HG03175 (cell line): ENCODE measurements at regions not wholly inside any gene's neighbourhood (a gene's known extent, or its start where the extent isn't known, plus 50 kb on each side); places are given as distances from the start of the nearest gene placed in this dataset.
"Not testable (repeated sequence)": the region's sequence is repeated elsewhere in the genome, so short reads cannot be mapped to it uniquely, and the experiment has no call there.

Experiments
- ATAC-seq: cut with Tn5 transposase; IDR thresholded peaks from one replicate; pipeline ENCODE4 v1.9.1; 2021; ENCODE audit warnings: mild to moderate bottlenecking, moderate library complexity; ENCODE audit not compliant: unreplicated experiment

DNA sequence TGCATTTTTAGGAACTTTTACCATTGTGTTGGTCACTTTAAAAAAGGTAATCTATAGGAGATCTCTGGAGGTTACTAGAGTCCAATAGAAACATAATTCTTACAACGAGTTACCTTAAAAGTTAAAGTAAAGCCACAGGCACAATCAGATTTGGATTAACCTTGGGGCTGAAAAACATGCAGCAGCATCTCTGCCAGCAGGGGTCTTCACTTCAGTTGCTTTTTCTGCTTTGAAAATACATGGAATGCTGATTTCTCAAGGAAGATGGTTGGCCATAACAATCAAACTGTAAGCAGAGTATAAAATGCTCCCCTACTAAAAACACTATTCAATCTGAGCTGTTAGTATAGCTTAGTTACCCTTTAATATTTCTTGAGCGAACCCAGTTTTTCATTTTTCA lies 1072.3 kb upstream of the PCDH10 start:
- ATAC-seq = no peak

DNA sequence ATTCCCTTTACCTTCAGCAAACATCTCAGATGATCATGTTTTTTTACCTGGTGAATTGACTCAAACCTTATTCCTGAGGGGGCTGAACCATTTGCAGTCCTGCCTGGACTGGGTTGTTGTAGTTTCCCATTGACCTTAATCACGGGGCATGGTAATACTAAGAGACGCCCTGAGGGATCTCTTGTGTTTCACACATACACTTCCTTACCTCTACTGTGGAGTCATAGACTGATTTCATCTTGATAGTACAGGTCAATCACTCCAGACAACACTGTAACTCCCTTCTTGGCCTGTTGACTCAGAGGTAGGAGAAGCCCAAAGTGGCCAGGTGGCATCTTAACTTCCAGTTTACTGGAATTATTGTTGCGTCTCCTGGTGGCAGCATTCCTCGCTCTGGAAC lies 1064.0 kb upstream of the PCDH10 start:
- no peak for ATAC-seq

DNA sequence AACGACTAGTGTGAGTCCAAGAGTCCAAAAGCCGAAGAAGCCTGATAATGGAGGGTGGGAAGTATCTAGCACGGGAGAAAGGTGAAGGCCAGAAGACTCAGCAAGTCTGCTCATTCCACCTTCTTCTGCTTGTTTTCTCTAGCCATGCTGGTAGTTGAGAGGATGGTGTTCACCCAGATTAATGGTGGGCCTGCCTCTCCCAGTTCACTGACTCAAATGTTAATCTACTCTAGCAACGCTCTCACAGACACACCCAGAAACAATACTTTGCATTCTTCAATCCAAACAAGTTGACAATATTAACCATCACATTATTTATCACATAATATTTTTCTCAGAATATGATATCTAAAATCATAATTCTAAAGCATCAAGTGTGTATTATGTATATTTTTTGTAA lies 1055.1 kb upstream of the PCDH10 start:
- no peak for ATAC-seq

DNA sequence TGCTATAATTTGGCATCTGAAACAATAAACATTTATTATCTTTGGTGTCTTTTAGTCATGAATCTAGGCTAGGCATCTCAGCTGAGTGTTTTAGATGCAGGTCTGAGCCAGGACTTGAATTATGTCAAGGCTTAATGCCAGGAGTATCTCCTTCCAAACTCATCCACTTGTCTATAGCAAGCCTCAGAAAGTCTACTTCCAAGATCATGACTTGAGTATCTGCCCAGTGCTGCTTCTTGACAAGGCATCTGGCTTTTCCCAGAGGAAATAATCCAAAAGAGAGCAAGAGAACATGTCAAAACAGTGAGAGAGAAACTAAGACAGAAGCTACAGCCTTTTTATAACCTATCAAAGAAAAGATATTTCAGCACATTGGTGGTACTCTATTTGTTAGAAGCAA lies 1052.1 kb upstream of the PCDH10 start:
- ATAC-seq = no peak

DNA sequence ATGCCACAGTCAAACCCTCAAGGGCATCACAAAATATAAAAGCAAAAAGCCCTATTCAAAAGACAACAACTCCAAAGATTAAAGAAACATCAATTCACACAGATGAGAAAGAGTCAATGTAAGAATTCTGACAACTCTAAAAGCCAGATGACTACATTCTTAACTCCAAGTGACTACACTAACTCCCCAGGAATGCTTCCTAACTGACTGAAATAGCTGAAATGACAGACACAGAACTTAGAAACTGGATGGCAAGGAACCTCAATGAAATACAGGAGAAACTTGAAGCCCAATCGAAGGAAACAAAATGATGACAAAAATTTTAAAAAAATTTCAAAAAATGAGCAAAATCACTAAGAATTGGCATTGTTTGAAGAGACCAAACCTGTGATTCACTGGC lies 1047.6 kb upstream of the PCDH10 start:
- ATAC-seq = no peak

DNA sequence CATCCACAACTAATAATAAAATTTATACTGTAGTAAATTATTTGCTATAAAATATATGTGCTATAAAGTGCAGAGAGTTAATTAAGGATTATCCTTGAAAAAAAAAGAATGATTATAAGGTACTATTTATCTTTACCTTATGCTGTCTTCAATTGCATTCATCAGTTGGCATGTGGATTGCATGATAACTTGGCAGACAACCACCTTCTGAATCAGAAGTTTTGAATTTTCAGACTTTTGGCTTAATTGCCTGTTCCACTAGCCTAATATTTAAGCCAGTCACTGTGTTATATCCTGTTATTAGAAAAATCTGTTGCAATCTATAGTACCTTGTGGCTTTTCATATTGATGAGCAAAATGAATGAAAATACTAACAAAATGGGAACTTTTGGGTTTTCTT lies 1040.3 kb upstream of the PCDH10 start:
- ATAC-seq = no peak

- ATAC-seq = no peak
Observed at GRCh38 chr4:132114885-132115284, 1034.2 kb upstream of the PCDH10 start.

DNA sequence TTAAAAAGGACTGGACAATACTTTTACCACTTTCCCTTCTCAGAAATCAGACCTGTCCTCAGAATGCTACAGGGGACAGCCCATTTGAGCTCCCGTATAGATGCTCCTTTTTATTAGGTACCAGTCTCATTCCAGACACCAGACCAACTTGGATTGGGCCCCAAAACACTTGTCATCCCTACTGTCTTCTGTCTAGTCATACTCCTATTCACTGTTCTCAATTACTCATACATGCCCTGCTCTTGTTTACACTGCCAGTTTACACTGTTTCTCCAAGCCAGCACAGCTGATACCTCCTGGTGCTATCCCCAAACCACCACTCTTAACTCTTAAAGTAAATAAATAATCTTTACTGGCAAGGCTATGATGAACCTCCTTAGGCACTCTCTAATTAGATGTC lies 1026.4 kb upstream of the PCDH10 start:
- not testable (repeated sequence) for ATAC-seq

GRCh38 chr4:132123870-132124623 lies 1025.0 kb upstream of the PCDH10 start:
- peak; percentile 82 for ATAC-seq

- no peak for ATAC-seq
Observed at GRCh38 chr4:132124624-132124974, 1024.5 kb upstream of the PCDH10 start.

DNA sequence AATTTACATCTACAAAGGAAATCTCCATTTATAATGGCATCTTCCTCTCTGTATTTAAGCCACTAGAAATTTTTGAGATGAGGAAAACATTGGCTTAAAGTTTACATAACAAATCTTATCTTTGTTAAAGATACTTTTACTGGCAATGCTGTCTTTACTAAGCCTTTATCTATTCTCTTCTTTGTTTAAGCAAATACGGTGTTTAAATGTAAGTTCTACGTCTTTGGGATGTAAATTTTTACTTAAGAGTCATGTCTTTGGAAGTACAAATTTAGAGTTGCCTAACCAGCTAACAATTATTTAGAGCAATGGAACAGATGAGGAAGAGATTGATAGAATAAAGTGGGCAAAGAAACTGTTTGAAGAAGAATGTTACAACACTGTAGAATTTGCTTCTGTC lies 1024.0 kb upstream of the PCDH10 start:
- no peak for ATAC-seq

DNA sequence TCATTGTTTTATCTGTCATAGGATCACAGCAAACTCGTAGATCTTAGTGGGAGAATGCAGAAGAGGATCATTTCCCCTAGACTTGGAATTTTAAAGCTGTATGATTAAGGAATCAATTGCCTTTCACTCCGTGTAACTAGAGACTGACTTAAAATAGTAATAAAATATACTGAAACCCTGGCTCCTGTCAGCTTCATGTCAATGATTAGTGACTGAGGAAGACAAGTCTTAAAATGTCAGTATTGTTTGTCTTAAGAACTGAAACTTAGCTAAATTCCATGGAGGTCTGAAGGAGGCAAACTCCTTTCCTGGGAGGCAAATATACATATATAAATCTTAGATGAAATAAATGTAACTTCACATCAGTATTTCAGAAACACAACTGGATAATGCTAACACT lies 1016.7 kb upstream of the PCDH10 start:
- ATAC-seq = no peak

DNA sequence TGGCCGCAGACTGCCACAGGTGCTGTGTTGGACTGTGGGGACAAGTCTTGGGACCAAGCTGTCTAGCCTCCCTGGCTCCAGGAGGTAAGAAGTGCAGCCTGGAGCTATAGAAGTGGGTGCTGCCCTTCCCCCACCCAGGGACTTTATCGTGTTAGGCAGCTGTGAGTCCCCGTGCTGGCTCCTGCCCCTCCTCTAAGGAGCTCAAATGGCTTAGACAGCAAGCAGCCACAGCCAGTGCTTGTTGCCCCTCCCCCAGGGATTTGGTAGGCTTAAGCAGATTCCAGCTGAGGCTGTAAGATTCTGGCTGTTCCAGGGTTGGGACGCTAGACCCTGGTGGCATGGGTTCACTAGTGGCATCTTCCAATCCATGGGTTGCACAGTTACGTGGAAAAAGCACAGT lies 979.4 kb upstream of the PCDH10 start:
- ATAC-seq = no peak

- no peak for ATAC-seq
Observed at GRCh38 chr4:132180020-132180427, 969.1 kb upstream of the PCDH10 start.

DNA sequence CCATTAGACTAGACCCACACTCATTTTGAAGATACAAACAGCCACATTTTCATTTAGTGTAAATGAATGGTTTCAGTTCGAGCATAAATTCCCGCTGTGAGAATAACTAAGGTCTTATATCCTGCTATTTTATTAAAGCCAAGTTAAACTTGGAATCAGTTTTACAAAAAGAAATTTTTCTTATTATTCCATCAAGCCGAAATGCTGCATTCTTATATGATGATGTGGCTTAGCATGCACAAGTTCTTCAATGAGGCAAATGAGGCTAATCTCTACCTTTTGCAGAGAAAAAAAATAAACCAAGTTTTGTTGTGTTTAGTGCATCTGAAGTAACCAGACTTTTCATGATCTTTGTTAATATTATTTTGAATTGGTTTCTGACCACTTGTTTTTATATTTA lies 953.9 kb upstream of the PCDH10 start:
- no peak for ATAC-seq

DNA sequence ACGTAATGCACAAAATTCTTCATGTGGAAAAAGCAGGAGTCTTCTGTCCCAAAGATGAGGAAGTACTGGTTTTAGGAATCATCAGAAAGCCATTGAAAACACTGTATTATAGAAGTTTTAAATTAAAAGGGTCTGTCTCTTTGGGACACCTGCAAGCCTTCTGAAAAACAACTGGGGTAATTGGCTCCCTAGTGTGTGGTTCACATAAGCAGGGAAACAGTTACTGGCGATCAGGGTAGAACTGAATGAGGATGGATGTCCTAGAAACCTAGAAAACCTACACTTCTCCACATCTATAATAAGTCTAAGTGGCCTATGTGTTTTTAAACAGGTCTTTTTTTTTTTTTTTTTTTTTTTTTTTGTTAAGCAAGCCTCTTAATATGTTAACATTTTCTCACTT lies 945.5 kb upstream of the PCDH10 start:
- ATAC-seq = no peak

GRCh38 chr4:132214519-132214918 lies 934.6 kb upstream of the PCDH10 start:
- ATAC-seq = no peak

GRCh38 chr4:132218406-132218805 lies 930.7 kb upstream of the PCDH10 start:
- ATAC-seq = no peak

DNA sequence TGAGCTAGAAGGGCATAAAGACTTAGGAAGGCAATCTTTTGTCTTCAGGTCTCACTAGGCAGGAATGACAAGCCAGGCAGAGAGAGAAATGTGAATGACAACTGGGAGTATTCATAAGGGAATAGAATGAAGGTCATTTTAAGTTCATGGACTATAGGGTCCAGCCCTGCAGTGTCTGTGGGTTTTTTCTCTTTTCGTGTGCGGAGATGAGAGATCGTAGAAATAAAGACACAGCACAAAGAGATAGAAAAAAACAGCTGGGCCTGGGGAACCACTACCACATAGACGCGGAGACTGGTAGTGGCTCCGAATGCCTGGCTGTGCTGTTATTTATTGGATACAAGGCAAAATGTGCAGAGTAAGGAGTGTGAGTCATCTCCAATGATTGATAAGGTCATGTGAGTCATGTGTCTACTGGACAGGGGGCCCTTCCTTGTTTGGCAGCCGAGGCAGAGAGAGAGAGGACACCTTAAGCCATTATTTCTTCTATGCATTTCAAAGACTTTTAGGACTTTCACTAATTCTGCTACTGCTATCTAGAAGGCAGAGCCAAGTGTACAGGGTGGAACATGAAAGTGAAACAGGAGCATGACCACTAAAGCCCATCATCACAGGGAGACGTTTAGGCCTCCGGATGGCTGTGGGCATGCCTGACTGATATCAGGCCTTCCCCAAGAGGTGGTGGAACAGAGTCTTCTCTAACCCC lies 921.8 kb upstream of the PCDH10 start:
- ATAC-seq = peak; percentile 48

- peak; percentile 51 for ATAC-seq
Observed at GRCh38 chr4:132227857-132228165, 921.3 kb upstream of the PCDH10 start.

DNA sequence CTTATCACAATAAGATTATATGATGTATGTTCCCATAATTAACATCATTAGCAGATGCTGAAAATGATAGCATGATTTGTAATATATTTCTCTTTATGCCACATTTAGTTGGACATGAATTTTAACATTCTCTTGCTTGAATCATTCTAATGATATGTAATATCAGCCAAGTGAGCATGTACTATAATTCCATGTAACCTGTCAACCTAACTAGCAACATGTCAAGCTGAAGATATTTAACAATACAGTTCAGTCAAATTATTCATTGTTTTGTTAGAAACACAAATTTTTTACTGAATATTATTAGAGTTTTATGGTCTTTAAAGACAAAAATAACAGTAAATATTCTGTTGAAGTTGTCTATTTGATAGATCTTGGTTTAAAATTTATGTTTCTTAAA lies 920.4 kb upstream of the PCDH10 start:
- ATAC-seq = no peak

GRCh38 chr4:132230025-132230424 lies 919.1 kb upstream of the PCDH10 start:
- ATAC-seq = no peak

DNA sequence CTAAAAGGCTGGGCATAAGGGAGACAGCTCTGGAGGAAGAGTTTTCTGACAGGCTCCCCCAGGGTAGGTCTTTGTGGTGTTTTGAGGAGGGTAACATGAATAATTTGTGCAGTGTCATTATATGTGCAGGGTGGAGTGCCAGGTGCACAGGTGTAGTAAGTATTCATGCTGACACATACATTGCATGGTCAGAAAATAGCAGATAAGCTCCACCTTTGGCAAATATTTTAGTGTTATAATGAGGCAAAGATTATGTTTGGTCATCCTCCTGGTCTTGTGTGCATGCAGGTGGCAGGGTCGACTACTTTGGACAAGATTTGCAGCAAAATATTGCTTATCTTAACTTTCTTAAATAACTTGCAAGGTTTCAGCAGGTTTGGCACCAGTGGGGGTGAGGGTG lies 910.4 kb upstream of the PCDH10 start:
- no peak for ATAC-seq
